Esophagus muscularis mucosa (tissue), 4 donors: ENCODE measurements at regions not wholly inside any gene's neighbourhood (a gene's known extent, or its start where the extent isn't known, plus 50 kb on each side); places are given as distances from the start of the nearest gene placed in this dataset.

Experiments used
- EP300 ChIP-seq: sonication (generic); formaldehyde crosslinking; IDR thresholded peaks from one replicate; pipeline ENCODE4 v1.6.1; 2017; ENCODE audit warnings: antibody characterized with exemption
- POLR2A ChIP-seq: fragments of 450-650 bp; IDR thresholded peaks from one replicate; pipeline ENCODE4 v1.6.1; 2017; ENCODE audit warnings: antibody characterized with exemption, moderate library complexity, mild to moderate bottlenecking, low read depth
- TF ChIP-seq, protein P1 (sequence below), 3 experiments: fragments of 200-600 bp in 2 of 3; fragments of 450-650 bp in 1 of 3; sonication (generic) in 2 of 3; IDR thresholded peaks; one replicate each; pipeline ENCODE4 v1.5.1; 2017 to 2019; ENCODE audit warnings: antibody characterized with exemption in 3 of 3, mild to moderate bottlenecking in 2 of 3, moderate library complexity in 1 of 3

GRCh38 chr5:3354606-3355005 lies 241.0 kb upstream of the IRX1 start:
- no peak for TF ChIP-seq POLR2A
- TF ChIP-seq, protein P1, sequence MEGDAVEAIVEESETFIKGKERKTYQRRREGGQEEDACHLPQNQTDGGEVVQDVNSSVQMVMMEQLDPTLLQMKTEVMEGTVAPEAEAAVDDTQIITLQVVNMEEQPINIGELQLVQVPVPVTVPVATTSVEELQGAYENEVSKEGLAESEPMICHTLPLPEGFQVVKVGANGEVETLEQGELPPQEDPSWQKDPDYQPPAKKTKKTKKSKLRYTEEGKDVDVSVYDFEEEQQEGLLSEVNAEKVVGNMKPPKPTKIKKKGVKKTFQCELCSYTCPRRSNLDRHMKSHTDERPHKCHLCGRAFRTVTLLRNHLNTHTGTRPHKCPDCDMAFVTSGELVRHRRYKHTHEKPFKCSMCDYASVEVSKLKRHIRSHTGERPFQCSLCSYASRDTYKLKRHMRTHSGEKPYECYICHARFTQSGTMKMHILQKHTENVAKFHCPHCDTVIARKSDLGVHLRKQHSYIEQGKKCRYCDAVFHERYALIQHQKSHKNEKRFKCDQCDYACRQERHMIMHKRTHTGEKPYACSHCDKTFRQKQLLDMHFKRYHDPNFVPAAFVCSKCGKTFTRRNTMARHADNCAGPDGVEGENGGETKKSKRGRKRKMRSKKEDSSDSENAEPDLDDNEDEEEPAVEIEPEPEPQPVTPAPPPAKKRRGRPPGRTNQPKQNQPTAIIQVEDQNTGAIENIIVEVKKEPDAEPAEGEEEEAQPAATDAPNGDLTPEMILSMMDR (IDR thresholded peaks at IDR 0.05) = no peak
- no peak for TF ChIP-seq EP300
